Uterus (tissue), 3 donors: ENCODE measurements at regions not wholly inside any gene's neighbourhood (a gene's known extent, or its start where the extent isn't known, plus 50 kb on each side); places are given as distances from the start of the nearest gene placed in this dataset.

Experiments used
- DNase-seq, 2 donors: peaks; one replicate each; pipeline ENCODE4 v3.0.0-alpha.2; 2019 to 2020
- H3K27ac ChIP-seq, 2 donors: fragments of 200-600 bp; sonication (generic); 1 replicate in 1 of 2; 2 replicates in 1 of 2; pipeline ENCODE4 v1.5.1; 2016 to 2018
- H3K27me3 ChIP-seq, 2 donors: fragments of 200-600 bp; sonication (generic); one replicate each; pipeline ENCODE4 v1.5.1; 2018 to 2019; ENCODE audit warnings: control low read depth in 1 of 2
- H3K36me3 ChIP-seq, 2 donors: fragments of 200-600 bp; sonication (generic); one replicate each; pipeline ENCODE4 v1.5.1; 2019; ENCODE audit warnings: control low read depth in 1 of 2
- H3K4me1 ChIP-seq, 2 donors: fragments of 200-600 bp; sonication (generic); one replicate each; pipeline ENCODE4 v1.5.1; 2018 to 2019; ENCODE audit warnings: control low read depth in 1 of 2
- H3K4me3 ChIP-seq, 2 donors: fragments of 200-600 bp; sonication (generic); 1 replicate in 1 of 2; 2 replicates in 1 of 2; pipeline ENCODE4 v1.5.1; 2018 to 2019; ENCODE audit warnings: mild to moderate bottlenecking in 1 of 2
- H3K9me3 ChIP-seq, 2 donors: fragments of 200-600 bp; sonication (generic); one replicate each; pipeline ENCODE4 v1.5.1; 2019; ENCODE audit warnings: control low read depth in 1 of 2
- POLR2A ChIP-seq, 2 donors: fragments of 450-650 bp; IDR thresholded peaks; one replicate each; pipeline ENCODE4 v1.6.1; 2016; ENCODE audit warnings: antibody characterized with exemption in 2 of 2, mild to moderate bottlenecking in 1 of 2, moderate library complexity in 1 of 2
- intact Hi-C: fragments of 100-400 bp; cut with DNase I; formaldehyde crosslinking; loops from one replicate; pipeline ENCODE4 v1.15.1; 2023; ENCODE audit warnings: low total_unique reads
- TF ChIP-seq, protein P1 (sequence below), 4 experiments: fragments of 200-600 bp in 2 of 4; fragments of 450-650 bp in 2 of 4; sonication (generic) in 2 of 4; IDR thresholded peaks; one replicate each; pipeline ENCODE4 v1.5.1; 2016 to 2019; ENCODE audit warnings: antibody characterized with exemption in 4 of 4, mild to moderate bottlenecking in 2 of 4, moderate library complexity in 1 of 4
- donor health status: DM: yes; HTN: yes; CAD: no.

DNA sequence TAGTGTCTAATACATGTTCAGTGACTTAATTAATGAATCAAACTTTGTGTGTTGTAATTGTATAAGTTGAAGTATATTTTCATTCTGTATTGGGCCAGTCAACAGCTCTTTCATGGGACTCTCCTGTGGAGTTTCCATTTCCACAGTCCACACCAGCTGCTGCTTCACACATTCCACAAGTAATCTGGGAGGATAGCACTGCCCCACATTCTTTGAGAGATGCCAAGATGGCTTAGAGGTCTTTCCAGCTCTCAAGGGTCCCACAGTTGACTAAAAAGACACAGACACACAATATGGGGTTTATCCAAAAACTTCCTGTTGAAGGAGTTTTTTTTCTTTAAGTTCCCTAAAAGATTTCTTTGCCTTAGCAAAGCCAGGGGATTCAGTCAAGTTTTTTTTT, 408.3 kb downstream of the AACS start:
- Histone ChIP-seq H3K27me3 (no peaks in the 10 kb centered on the region), H3K4me3 (no peak overlapping the region), H3K9me3 (no peaks in the 10 kb centered on the region), H3K27ac (no peak overlapping the region), H3K36me3 (no peaks in the 10 kb centered on the region), H3K4me1 (no peaks in the 10 kb centered on the region)
- no peak for DNase-seq
- intact Hi-C loops = no loop called here
- TF ChIP-seq POLR2A (IDR thresholded peaks at IDR 0.05) = no peak

DNA sequence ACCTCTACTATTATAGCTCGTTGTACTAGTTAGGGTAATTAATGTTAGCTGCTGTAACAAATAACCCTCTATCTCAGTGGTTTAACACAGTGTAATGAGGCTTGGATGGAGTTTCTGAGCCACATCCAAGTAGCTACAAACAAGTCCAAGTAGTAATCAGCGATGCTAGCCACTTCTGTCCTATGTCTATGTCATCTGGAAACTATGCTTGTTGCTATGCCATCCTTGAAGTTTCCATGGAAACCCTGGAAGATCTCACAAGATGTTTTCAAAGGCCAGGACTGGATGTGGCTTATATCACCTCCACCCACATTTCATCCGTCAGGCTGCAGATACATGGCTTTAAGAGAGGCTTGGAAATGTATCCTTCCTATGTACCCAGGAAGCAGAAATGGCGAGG, 422.1 kb downstream of the AACS start:
- Histone ChIP-seq H3K27me3 (no peaks in the 10 kb centered on the region), H3K4me3 (no peak overlapping the region), H3K27ac (no peak overlapping the region), H3K4me1 (no peaks in the 10 kb centered on the region), H3K36me3 (no peaks in the 10 kb centered on the region), H3K9me3 (no peaks in the 10 kb centered on the region)
- intact Hi-C loops = no loop called here
- TF ChIP-seq, protein P1, sequence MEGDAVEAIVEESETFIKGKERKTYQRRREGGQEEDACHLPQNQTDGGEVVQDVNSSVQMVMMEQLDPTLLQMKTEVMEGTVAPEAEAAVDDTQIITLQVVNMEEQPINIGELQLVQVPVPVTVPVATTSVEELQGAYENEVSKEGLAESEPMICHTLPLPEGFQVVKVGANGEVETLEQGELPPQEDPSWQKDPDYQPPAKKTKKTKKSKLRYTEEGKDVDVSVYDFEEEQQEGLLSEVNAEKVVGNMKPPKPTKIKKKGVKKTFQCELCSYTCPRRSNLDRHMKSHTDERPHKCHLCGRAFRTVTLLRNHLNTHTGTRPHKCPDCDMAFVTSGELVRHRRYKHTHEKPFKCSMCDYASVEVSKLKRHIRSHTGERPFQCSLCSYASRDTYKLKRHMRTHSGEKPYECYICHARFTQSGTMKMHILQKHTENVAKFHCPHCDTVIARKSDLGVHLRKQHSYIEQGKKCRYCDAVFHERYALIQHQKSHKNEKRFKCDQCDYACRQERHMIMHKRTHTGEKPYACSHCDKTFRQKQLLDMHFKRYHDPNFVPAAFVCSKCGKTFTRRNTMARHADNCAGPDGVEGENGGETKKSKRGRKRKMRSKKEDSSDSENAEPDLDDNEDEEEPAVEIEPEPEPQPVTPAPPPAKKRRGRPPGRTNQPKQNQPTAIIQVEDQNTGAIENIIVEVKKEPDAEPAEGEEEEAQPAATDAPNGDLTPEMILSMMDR (IDR thresholded peaks at IDR 0.05) = no peak
- TF ChIP-seq POLR2A (IDR thresholded peaks at IDR 0.05) = no peak
- no peak for DNase-seq

DNA sequence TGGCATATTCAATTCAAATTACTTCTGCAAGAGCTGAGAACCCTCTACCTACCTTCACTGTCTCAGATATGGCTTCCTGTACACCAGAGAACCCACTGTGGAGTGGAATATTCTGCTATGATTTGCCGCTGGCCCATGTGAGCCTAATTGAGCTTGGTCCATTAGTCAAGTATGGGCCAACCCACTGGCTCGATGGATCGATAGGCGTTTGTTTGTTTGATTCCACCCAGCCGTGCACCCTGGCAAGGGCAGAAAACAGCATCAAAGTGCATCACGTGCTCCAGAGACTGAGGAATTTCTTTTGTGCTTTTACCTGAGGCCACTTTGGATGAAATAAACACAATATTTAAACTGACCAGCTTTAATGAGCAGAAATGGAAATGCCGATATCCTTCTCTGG, 426.3 kb downstream of the AACS start:
- H3K36me3 ChIP-seq = no peaks in the 10 kb centered on the region
- no peak for DNase-seq
- H3K27me3 ChIP-seq = no peaks in the 10 kb centered on the region
- no peaks in the 10 kb centered on the region for H3K9me3 ChIP-seq
- no peak overlapping the region for H3K4me3 ChIP-seq
- H3K27ac ChIP-seq = no peak overlapping the region
- no peak for TF ChIP-seq POLR2A (IDR thresholded peaks at IDR 0.05)
- TF ChIP-seq, protein P1 (IDR thresholded peaks at IDR 0.05) = no peak
- intact Hi-C loops = no loop called here
- no peaks in the 10 kb centered on the region for H3K4me1 ChIP-seq

DNA sequence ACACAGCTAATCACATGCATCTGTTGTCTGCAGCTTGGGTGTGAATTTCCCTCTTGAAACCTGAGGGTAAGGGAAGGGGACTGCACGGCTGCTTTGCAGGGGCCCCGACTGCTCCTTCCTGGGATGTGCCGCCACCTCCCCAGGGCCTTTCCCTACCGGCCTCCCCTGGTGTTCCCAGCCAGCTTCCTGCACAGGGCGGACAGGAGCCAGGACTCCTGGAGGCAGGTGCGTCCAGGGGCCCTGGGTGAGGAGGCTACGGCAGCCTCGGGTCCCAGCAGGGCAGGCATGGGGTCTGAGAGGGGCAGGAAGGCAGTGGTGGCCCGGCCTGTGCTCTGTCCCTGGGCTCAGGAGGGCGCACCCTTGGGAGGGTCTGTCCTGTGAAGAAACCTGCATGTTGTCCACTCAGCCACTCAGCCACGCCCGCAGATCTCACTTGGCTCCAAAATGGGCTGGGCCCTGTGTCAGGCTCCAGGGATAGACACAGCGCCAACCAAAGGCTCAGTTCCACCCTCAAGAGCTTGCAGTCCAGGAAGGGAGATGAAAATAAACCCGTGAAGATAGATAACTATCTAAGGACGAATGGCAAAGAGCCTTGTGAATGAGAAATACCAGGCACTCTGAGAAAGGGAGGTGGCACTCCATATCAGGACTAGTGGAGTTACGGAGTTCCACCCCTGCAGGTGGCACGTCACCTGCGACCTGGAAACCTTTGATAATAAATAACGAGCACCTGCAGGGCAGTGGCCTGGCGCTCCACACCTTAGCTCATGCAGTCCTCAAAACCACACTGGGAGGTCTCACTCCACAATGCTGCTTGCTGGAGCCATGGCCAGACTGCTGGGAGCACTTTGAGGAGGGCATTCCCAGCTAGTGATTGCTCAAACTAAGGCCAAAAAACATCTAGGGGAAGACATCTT, 427.4 kb downstream of the AACS start:
- intact Hi-C loops = no loop called here
- H3K27me3 ChIP-seq = no peaks in the 10 kb centered on the region
- no peak for DNase-seq
- no peaks in the 10 kb centered on the region for H3K36me3 ChIP-seq
- no peak overlapping the region for H3K4me3 ChIP-seq
- TF ChIP-seq, protein P1 (IDR thresholded peaks at IDR 0.05) = no peak
- TF ChIP-seq POLR2A (IDR thresholded peaks at IDR 0.05) = no peak
- no peaks in the 10 kb centered on the region for H3K9me3 ChIP-seq
- H3K4me1 ChIP-seq = no peaks in the 10 kb centered on the region
- H3K27ac ChIP-seq = no peak overlapping the region

DNA sequence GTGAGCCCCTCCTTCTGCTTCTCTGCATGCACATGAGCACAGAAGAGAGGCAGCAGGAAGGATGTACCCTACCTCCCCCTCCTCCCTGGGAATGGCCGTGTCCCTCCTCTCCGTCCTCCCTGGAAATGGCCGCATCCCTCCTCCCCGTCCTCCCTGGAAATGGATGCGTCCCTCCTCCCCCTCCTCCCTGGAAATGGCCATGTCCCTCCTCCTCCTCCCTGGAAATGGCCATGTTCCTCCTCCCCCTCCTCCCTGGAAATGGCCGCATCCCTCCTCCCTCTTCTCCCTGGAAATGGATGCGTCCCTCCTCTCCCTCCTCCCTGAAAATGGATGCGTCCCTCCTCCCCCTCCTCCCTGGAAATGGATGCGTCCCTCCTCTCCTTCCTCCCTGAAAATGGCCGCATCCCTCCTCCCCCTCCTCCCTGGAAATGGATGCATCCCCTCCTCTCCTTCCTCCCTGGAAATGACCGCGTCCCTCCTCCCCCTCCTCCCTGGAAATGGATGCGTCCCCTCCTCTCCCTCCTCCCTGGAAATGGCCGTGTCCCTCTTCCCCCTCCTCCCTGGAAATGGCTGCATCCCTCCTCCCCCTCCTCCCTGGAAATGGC, 428.6 kb downstream of the AACS start:
- TF ChIP-seq, protein P1 (IDR thresholded peaks at IDR 0.05) = no peak
- TF ChIP-seq POLR2A (IDR thresholded peaks at IDR 0.05) = no peak
- DNase-seq = no peak
- intact Hi-C loops = no loop called here
- Histone ChIP-seq H3K4me3 (no peak overlapping the region), H3K36me3 (no peaks in the 10 kb centered on the region), H3K27me3 (no peaks in the 10 kb centered on the region), H3K27ac (no peak overlapping the region), H3K9me3 (no peaks in the 10 kb centered on the region), H3K4me1 (no peaks in the 10 kb centered on the region)
